GM23338 (cell line): ENCODE measurements at regions not wholly inside any gene's neighbourhood (a gene's known extent, or its start where the extent isn't known, plus 50 kb on each side); places are given as distances from the start of the nearest gene placed in this dataset.

Source experiments
- ATAC-seq: fragments of 200-7000 bp; cut with Tn5 transposase; 3 replicates; pipeline ENCODE4 v1.9.1; 2020
- DNase-seq: peaks from one replicate; pipeline ENCODE4 v3.0.0-alpha.2; 2015; ENCODE audit warnings: low spot score
- H2AFZ ChIP-seq: fragments of 200-600 bp; sonication (generic); 2 replicates; pipeline ENCODE4 v1.8.0; 2016; ENCODE audit warnings: antibody characterized with exemption, mild to moderate bottlenecking, moderate library complexity
- H3F3A ChIP-seq: fragments of 200-600 bp; sonication (generic); replicated peaks from 2 replicates; pipeline ENCODE4 v1.8.0; 2017; ENCODE audit warnings: antibody characterized with exemption, mixed run types, low read depth
- H3K27ac ChIP-seq: fragments of 200-600 bp; sonication (generic); 2 replicates; pipeline ENCODE4 v1.6.1; 2016; ENCODE audit warnings: low read depth
- H3K27me3 ChIP-seq: fragments of 200-600 bp; sonication (generic); 2 replicates; pipeline ENCODE4 v1.8.0; 2016; ENCODE audit warnings: mild to moderate bottlenecking, mixed run types, moderate library complexity; ENCODE audit not compliant: insufficient read depth
- H3K36me3 ChIP-seq: fragments of 200-600 bp; sonication (generic); 2 replicates; pipeline ENCODE4 v1.8.0; 2016; ENCODE audit warnings: mild to moderate bottlenecking; ENCODE audit not compliant: insufficient read depth
- H3K4me1 ChIP-seq: fragments of 200-600 bp; sonication (generic); 2 replicates; pipeline ENCODE4 v1.8.0; 2016; ENCODE audit warnings: mild to moderate bottlenecking, moderate library complexity; ENCODE audit not compliant: insufficient read depth
- H3K4me2 ChIP-seq: fragments of 200-600 bp; sonication (generic); 2 replicates; pipeline ENCODE4 v1.7.1; 2017; ENCODE audit warnings: mixed run types
- H3K4me3 ChIP-seq: fragments of 200-600 bp; sonication (generic); 2 replicates; pipeline ENCODE4 v1.6.1; 2016; ENCODE audit warnings: mixed run types
- H3K79me2 ChIP-seq: fragments of 200-600 bp; sonication (generic); replicated peaks from 2 replicates; pipeline ENCODE4 v1.8.0; 2017; ENCODE audit warnings: mild to moderate bottlenecking; ENCODE audit not compliant: insufficient read depth
- H3K9me2 ChIP-seq: fragments of 200-600 bp; sonication (generic); 2 replicates; pipeline ENCODE4 v1.8.0; 2017; ENCODE audit not compliant: insufficient read depth
- H4K20me1 ChIP-seq: fragments of 200-600 bp; sonication (generic); replicated peaks from 2 replicates; pipeline ENCODE4 v1.8.0; 2017; ENCODE audit warnings: mild to moderate bottlenecking; ENCODE audit not compliant: insufficient read depth
- H3K27ac Mint-ChIP-seq: 2 replicates; pipeline ENCODE4 v1.8.0; 2020; ENCODE audit warnings: inconsistent platforms, mild to moderate bottlenecking, moderate library complexity, mixed read lengths
- H3K27me3 Mint-ChIP-seq: 3 replicates; pipeline ENCODE4 v1.8.0; 2022; ENCODE audit warnings: low read depth, mild to moderate bottlenecking, moderate library complexity, mixed read lengths, inconsistent platforms; ENCODE audit not compliant: insufficient read depth, poor library complexity
- H3K36me3 Mint-ChIP-seq: 3 replicates; pipeline ENCODE4 v1.8.0; 2021; ENCODE audit warnings: low read depth, mild to moderate bottlenecking, inconsistent platforms, moderate library complexity, mixed read lengths
- H3K4me1 Mint-ChIP-seq: 3 replicates; pipeline ENCODE4 v1.8.0; 2020; ENCODE audit warnings: mild to moderate bottlenecking, inconsistent platforms, mixed read lengths
- H3K4me3 Mint-ChIP-seq: 3 replicates; pipeline ENCODE4 v1.8.0; 2021; ENCODE audit warnings: moderate library complexity, mild to moderate bottlenecking, inconsistent platforms, mixed read lengths
- H3K9me3 Mint-ChIP-seq: 3 replicates; pipeline ENCODE4 v1.8.0; 2020; ENCODE audit warnings: moderate library complexity, mild to moderate bottlenecking, inconsistent platforms, mixed read lengths
- EZH2phosphoT487 ChIP-seq: fragments of 200-600 bp; sonication (generic); IDR thresholded peaks from one replicate; pipeline ENCODE4 v1.8.1; 2018; ENCODE audit warnings: antibody characterized with exemption; ENCODE audit not compliant: unreplicated experiment
- JUNB ChIP-seq: IDR thresholded peaks from one replicate; pipeline ENCODE4 v1.6.1; 2016; ENCODE audit warnings: antibody characterized with exemption; ENCODE audit not compliant: unreplicated experiment
- ZNF462 ChIP-seq: fragments of 250-450 bp; sonication (Bioruptor Pico); IDR thresholded peaks from 2 replicates; pipeline ENCODE4 v1.5.0; 2020; ENCODE audit warnings: mild to moderate bottlenecking, moderate library complexity
- TF ChIP-seq, protein P1 (sequence below), 2 experiments: fragments of 200-600 bp in 1 of 2; sonication (generic) in 1 of 2; conservative IDR thresholded peaks; 2 replicates each; pipeline versions ENCODE4 v1.5.1 to v1.6.1; 2016 to 2017; ENCODE audit warnings: antibody characterized with exemption in 2 of 2, low read depth in 2 of 2, mild to moderate bottlenecking in 2 of 2, moderate library complexity in 1 of 2

DNA sequence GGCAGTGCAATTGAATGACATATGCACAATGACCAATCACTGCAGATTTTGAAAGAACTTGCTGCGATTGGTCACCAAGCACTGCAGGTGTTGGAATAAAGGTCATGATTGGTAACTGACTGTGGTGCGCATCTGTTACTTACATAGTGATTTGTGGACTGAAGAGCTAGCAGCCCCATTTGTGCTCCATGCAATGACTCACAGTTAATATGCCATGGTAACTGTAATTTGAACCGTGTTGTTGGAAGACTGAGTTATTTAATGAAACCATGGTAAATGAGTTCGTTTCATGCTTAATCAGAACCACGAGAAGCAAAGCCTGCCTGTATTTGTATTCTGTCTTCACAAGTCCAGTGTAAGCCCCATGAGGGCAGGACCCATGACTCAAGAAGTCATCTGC, 220.5 kb downstream of the TJP1 start:
- H3F3A ChIP-seq: no peaks in the 10 kb centered on the region
- no peak overlapping the region for H2AFZ ChIP-seq
- H3K36me3 ChIP-seq: no peaks in the 10 kb centered on the region
- H3K9me2 ChIP-seq: 0 out of 2 replicates have a peak, but pooled peaks cover 6% of the 10 kb centered on the region
- Mint-ChIP-seq H3K27ac (no peak overlapping the region), H3K9me3 (no peaks in the 10 kb centered on the region), H3K36me3 (no peaks in the 10 kb centered on the region), H3K27me3 (peaks cover 1% of the 10 kb centered on the region), H3K4me3 (no peak overlapping the region), H3K4me1 (no peaks in the 10 kb centered on the region)
- H3K27ac ChIP-seq: no peak overlapping the region
- H4K20me1 ChIP-seq: no peaks in the 10 kb centered on the region
- H3K4me3 ChIP-seq: no peak overlapping the region
- H3K79me2 ChIP-seq: no peaks in the 10 kb centered on the region
- ATAC-seq (no peak), DNase-seq (no peak)
- TF ChIP-seq EZH2phosphoT487 (no peak), JUNB (no peak)
- no peaks in the 10 kb centered on the region for H3K27me3 ChIP-seq
- H3K4me1 ChIP-seq: no peaks in the 10 kb centered on the region
- no peak overlapping the region for H3K4me2 ChIP-seq

- H3K79me2 ChIP-seq: no peaks in the 10 kb centered on the region
Observed at GRCh38 chr15:29600262-29600661, 222.0 kb downstream of the TJP1 start.

DNA sequence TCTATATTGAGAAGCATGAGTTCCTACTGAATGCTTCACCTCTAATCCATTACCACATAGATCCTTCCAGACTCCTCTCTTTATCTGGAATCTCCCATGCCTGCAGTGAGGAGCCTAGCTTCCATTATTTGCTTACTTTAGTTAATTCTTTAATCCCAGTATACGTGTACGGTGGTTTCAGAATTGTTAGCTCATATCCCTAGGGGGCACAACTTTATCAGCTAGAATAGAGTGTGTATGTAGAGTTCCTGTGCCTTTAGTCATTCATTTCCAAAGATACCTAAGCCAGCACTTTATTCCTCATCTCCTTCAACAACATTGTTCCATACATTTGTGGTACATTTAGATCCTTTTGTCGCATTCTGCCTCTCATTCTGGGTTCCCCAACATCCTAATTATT, 226.0 kb downstream of the TJP1 start:
- H3K4me1 Mint-ChIP-seq: peaks cover 6% of the 10 kb centered on the region; the same call in 2 of the 3 replicates
- TF ChIP-seq, protein P1, sequence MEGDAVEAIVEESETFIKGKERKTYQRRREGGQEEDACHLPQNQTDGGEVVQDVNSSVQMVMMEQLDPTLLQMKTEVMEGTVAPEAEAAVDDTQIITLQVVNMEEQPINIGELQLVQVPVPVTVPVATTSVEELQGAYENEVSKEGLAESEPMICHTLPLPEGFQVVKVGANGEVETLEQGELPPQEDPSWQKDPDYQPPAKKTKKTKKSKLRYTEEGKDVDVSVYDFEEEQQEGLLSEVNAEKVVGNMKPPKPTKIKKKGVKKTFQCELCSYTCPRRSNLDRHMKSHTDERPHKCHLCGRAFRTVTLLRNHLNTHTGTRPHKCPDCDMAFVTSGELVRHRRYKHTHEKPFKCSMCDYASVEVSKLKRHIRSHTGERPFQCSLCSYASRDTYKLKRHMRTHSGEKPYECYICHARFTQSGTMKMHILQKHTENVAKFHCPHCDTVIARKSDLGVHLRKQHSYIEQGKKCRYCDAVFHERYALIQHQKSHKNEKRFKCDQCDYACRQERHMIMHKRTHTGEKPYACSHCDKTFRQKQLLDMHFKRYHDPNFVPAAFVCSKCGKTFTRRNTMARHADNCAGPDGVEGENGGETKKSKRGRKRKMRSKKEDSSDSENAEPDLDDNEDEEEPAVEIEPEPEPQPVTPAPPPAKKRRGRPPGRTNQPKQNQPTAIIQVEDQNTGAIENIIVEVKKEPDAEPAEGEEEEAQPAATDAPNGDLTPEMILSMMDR (conservative IDR thresholded peaks at IDR 0.05; ENCODE audit: low read depth in 2 of 2): peak; percentile 46 to 51
- no peak for TF ChIP-seq ZNF462

More at GRCh38 chr15:29600262-29600661, 222.0 kb downstream of the TJP1 start:
- no peaks in the 10 kb centered on the region for H3K4me1 ChIP-seq
- no peak overlapping the region for H3K27ac ChIP-seq
- Mint-ChIP-seq H3K4me1 (no peaks in the 10 kb centered on the region), H3K27me3 (no peaks in the 10 kb centered on the region), H3K4me3 (no peak overlapping the region), H3K9me3 (no peaks in the 10 kb centered on the region), H3K36me3 (no peaks in the 10 kb centered on the region), H3K27ac (no peak overlapping the region)
- H3K36me3 ChIP-seq: no peaks in the 10 kb centered on the region
- no peaks in the 10 kb centered on the region for H4K20me1 ChIP-seq
- H3F3A ChIP-seq: no peaks in the 10 kb centered on the region
- H3K9me2 ChIP-seq: 0 out of 2 replicates have a peak, but pooled peaks cover 6% of the 10 kb centered on the region
- no peak overlapping the region for H2AFZ ChIP-seq
- H3K4me3 ChIP-seq: no peak overlapping the region
- H3K4me2 ChIP-seq: no peak overlapping the region
- no peak for ATAC-seq
- no peaks in the 10 kb centered on the region for H3K27me3 ChIP-seq
- DNase-seq: no peak
- TF ChIP-seq, protein P1 (conservative IDR thresholded peaks at IDR 0.05; ENCODE audit: low read depth in 2 of 2): no peak

More for the DNA sequence above, 226.0 kb downstream of the TJP1 start:
- Histone ChIP-seq H3K79me2 (no peaks in the 10 kb centered on the region), H3K36me3 (no peaks in the 10 kb centered on the region), H3K4me2 (no peak overlapping the region), H2AFZ (no peak overlapping the region), H3K4me1 (no peaks in the 10 kb centered on the region), H3K27me3 (no peaks in the 10 kb centered on the region), H4K20me1 (no peaks in the 10 kb centered on the region), H3K9me2 (no peaks in the 10 kb centered on the region; the same call in 1 of the 2 replicates), H3F3A (no peaks in the 10 kb centered on the region), H3K4me3 (no peak overlapping the region), H3K27ac (no peak overlapping the region)
- ATAC-seq (peak; percentile 29; the same call in 2 of the 3 replicates), DNase-seq (peak; percentile 53)
- Mint-ChIP-seq H3K27me3 (no peaks in the 10 kb centered on the region), H3K27ac (no peak overlapping the region), H3K9me3 (no peaks in the 10 kb centered on the region), H3K4me3 (no peak overlapping the region), H3K36me3 (no peaks in the 10 kb centered on the region)
